T-cell (primary cell): ENCODE measurements at regions not wholly inside any gene's neighbourhood (a gene's known extent, or its start where the extent isn't known, plus 50 kb on each side); places are given as distances from the start of the nearest gene placed in this dataset.
"Not testable (repeated sequence)": the region's sequence is repeated elsewhere in the genome, so short reads cannot be mapped to it uniquely, and the experiment has no call there.

Experiments used
- ATAC-seq, 4 experiments: fragments of 200-7000 bp in 3 of 4; fragments of 150-1000 bp in 1 of 4; cut with Tn5 transposase; replicated peaks in 1 of 4; 1 replicate in 3 of 4; 2 replicates in 1 of 4; pipeline ENCODE4 v1.10.0; 2021; ENCODE audit warnings: moderate library complexity in 3 of 4, mild to moderate bottlenecking in 2 of 4, moderate number of reproducible peaks in 1 of 4
- CTCF ChIA-PET, 2 donors: fragments of 300-600 bp; sonication (Branson Sonifier 250); formaldehyde crosslinking; loops; one replicate each; lab custom pipeline; 2022; ENCODE audit warnings: antibody characterized with exemption in 2 of 2; lab: Charles Lee
- POLR2A ChIA-PET, 2 donors: fragments of 300-600 bp; sonication (Branson Sonifier 250); formaldehyde crosslinking; loops; one replicate each; lab custom pipeline; 2022; ENCODE audit warnings: antibody characterized with exemption in 2 of 2; lab: Charles Lee
- DNase-seq, 35 experiments: peaks; one replicate each; pipeline versions ENCODE4 v3.0.0 to v3.0.0-alpha.2; 2013 to 2023
- H3K27ac ChIP-seq: one replicate; pipeline ENCODE4 v1.5.1; 2013; ENCODE audit warnings: low read length
- H3K27me3 ChIP-seq, 2 experiments: replicated peaks in 1 of 2; 1 replicate in 1 of 2; 2 replicates in 1 of 2; pipeline versions ENCODE4 v1.6.1 to v1.7.0; 2013; ENCODE audit warnings: low read length in 1 of 2, mixed read lengths in 1 of 2; ENCODE audit not compliant: control insufficient read depth in 2 of 2, insufficient read depth in 2 of 2; ENCODE audit errors: extremely low read depth in 1 of 2
- H3K36me3 ChIP-seq, 2 donors: 1 replicate in 1 of 2; 2 replicates in 1 of 2; pipeline versions ENCODE4 v1.6.1 to v1.7.0; 2013; ENCODE audit warnings: low read length in 1 of 2; ENCODE audit not compliant: control insufficient read depth in 2 of 2, insufficient read depth in 1 of 2; ENCODE audit errors: extremely low read depth in 1 of 2
- H3K4me1 ChIP-seq, 2 experiments: 1 replicate in 1 of 2; 2 replicates in 1 of 2; pipeline versions ENCODE4 v1.6.1 to v1.7.0; 2013; ENCODE audit warnings: low read length in 2 of 2, mixed read lengths in 1 of 2; ENCODE audit not compliant: insufficient read depth in 2 of 2, control insufficient read depth in 1 of 2; ENCODE audit errors: extremely low read depth in 1 of 2
- H3K4me3 ChIP-seq, 2 donors: 1 replicate in 1 of 2; 2 replicates in 1 of 2; pipeline versions ENCODE4 v1.5.1 to v1.7.0; 2013; ENCODE audit warnings: mild to moderate bottlenecking in 2 of 2, low read length in 1 of 2, moderate library complexity in 1 of 2; ENCODE audit not compliant: control insufficient read depth in 1 of 2; ENCODE audit errors: extremely low read depth in 1 of 2
- H3K9me3 ChIP-seq: 2 replicates; pipeline ENCODE4 v1.7.0; 2013
- H3K27ac Mint-ChIP-seq, 2 donors: one replicate each; pipeline ENCODE4 v1.8.0; 2020 to 2021; ENCODE audit warnings: mild to moderate bottlenecking in 2 of 2, mixed read lengths in 2 of 2
- H3K27me3 Mint-ChIP-seq, 2 donors: one replicate each; pipeline ENCODE4 v1.8.0; 2021 to 2022; ENCODE audit warnings: mixed read lengths in 2 of 2
- H3K36me3 Mint-ChIP-seq: one replicate; pipeline ENCODE4 v1.8.0; 2021; ENCODE audit warnings: mixed read lengths
- H3K4me1 Mint-ChIP-seq, 3 donors: one replicate each; pipeline ENCODE4 v1.8.0; 2020 to 2022; ENCODE audit warnings: mixed read lengths in 3 of 3, mild to moderate bottlenecking in 1 of 3
- H3K4me3 Mint-ChIP-seq, 3 donors: one replicate each; pipeline ENCODE4 v1.8.0; 2020 to 2022; ENCODE audit warnings: mild to moderate bottlenecking in 3 of 3, mixed read lengths in 3 of 3, moderate library complexity in 3 of 3
- H3K9me3 Mint-ChIP-seq, 3 donors: one replicate each; pipeline ENCODE4 v1.8.0; 2020 to 2022; ENCODE audit warnings: mixed read lengths in 3 of 3
- whole genome bisulfite sequencing: methylation state at CpG from one replicate; pipeline ENCODE4 v1.1.5; 2013; ENCODE audit warnings: missing lambda C conversion rate; ENCODE audit not compliant: insufficient coverage; 5-methylcytosine and 5-hydroxymethylcytosine counted together

DNA sequence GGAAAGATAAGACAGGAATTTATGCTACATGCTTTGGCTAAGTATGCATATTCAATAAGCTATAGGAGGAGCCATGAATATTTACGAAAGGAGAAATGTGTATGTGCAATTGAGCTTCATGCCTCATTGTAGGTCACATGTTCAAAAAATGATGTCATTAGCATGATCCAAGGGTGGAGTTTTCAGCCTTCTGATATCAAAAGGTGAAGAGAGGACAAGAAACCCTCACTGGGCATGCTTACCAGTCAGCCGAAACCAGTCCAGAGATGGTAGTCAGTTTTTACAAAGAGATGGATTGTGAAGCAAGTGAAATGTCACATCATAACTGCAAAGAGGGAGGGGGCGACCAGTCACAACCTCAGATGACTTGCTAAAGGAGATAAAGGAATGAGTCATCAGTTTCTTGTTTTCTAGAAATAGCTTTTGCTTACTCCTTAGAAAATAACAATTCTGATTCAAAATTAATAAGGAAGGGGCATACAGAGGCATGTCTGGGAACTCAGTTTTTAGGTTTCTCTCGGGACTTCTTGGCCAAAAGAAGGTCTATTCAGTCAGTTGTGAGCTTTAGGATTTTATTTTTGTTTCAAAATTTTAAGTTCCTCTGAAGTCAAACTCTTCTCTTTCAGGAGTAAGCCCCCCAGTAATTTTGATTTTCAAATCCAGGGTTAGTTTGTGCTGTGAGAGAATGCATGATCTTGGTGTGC is 1067.8 kb upstream of the EDIL3 start:
- no peaks in the 10 kb centered on the region for H3K27me3 ChIP-seq
- DNase-seq: no peak
- H3K27ac ChIP-seq: no peak overlapping the region
- no peaks in the 10 kb centered on the region for H3K36me3 Mint-ChIP-seq
- WGBS: 100% methylated on average over 1 of the region's 4 CpGs
- H3K4me3 Mint-ChIP-seq: no peak overlapping the region
- H3K36me3 ChIP-seq: no peaks in the 10 kb centered on the region
- ChIA-PET CTCF (no interaction called here), POLR2A (no interaction called here)
- no peak for ATAC-seq
- H3K4me1 Mint-ChIP-seq: no peaks in the 10 kb centered on the region
- no peaks in the 10 kb centered on the region for H3K9me3 ChIP-seq
- peaks cover 14 to 26% (median 20%) of the 10 kb centered on the region in 3 donors for H3K9me3 Mint-ChIP-seq
- H3K27me3 Mint-ChIP-seq: no peaks in the 10 kb centered on the region
- H3K4me1 ChIP-seq: no peaks in the 10 kb centered on the region
- no peak overlapping the region for H3K27ac Mint-ChIP-seq
- no peak overlapping the region for H3K4me3 ChIP-seq

DNA sequence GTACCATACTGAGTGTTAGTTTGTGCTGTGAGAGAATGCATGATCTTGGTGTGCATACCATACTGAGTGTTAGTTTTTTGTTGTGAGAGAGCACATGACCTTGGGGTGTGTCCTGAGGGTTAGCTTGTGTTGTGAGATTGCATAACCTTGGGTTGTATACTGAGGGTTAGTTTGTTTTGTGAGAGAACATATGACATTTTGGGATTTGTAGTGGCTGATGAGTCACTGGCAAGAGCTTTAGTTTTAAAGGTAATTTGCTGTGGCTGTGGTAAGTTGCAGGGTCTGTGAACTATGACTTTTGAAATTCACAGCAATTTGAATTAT is 1068.3 kb upstream of the EDIL3 start:
- CTCF ChIA-PET: no interaction called here
- H3K4me3 ChIP-seq: no peak overlapping the region
- Mint-ChIP-seq H3K27ac (no peak overlapping the region), H3K36me3 (no peaks in the 10 kb centered on the region), H3K27me3 (no peaks in the 10 kb centered on the region), H3K4me1 (no peaks in the 10 kb centered on the region), H3K4me3 (no peak overlapping the region), H3K9me3 (peaks cover 17 to 27% (median 20%) of the 10 kb centered on the region in 3 donors)
- no peaks in the 10 kb centered on the region for H3K4me1 ChIP-seq
- POLR2A ChIA-PET: no interaction called here
- no peak overlapping the region for H3K27ac ChIP-seq
- no peak for ATAC-seq
- DNase-seq: no peak
- no peaks in the 10 kb centered on the region for H3K27me3 ChIP-seq
- no peaks in the 10 kb centered on the region for H3K36me3 ChIP-seq
- H3K9me3 ChIP-seq: no peaks in the 10 kb centered on the region

GRCh38 chr5:85458319-85458718 is 1073.6 kb upstream of the EDIL3 start:
- Mint-ChIP-seq H3K4me3 (no peak overlapping the region), H3K27ac (no peak overlapping the region), H3K27me3 (no peaks in the 10 kb centered on the region), H3K9me3 (peaks cover 9 to 22% (median 17%) of the 10 kb centered on the region in 3 donors), H3K36me3 (no peaks in the 10 kb centered on the region), H3K4me1 (no peaks in the 10 kb centered on the region)
- ATAC-seq (no peak), DNase-seq (no peak)
- ChIA-PET CTCF (interaction anchor here in 1 of 2 donors (0.7 kb wide), 1 partner anchor 167 kb away, joined by 5 read pairs; no protein-coding TSS in a partner anchor), POLR2A (interaction anchor here in 1 of 2 donors (0.6 kb wide), 1 partner anchor 327 kb away, joined by 3 read pairs; no protein-coding TSS in a partner anchor)
- WGBS: 62% methylated on average over 2 of the region's 2 CpGs
- H3K36me3 ChIP-seq: no peaks in the 10 kb centered on the region
- no peaks in the 10 kb centered on the region for H3K9me3 ChIP-seq
- no peaks in the 10 kb centered on the region for H3K4me1 ChIP-seq
- H3K27me3 ChIP-seq: no peaks in the 10 kb centered on the region
- H3K4me3 ChIP-seq: no peak overlapping the region
- no peak overlapping the region for H3K27ac ChIP-seq

GRCh38 chr5:85462957-85463356 is 1078.3 kb upstream of the EDIL3 start:
- Mint-ChIP-seq H3K36me3 (no peaks in the 10 kb centered on the region), H3K4me1 (no peaks in the 10 kb centered on the region), H3K27ac (no peak overlapping the region), H3K27me3 (no peaks in the 10 kb centered on the region), H3K9me3 (peaks cover 0 to 14% (median 12%) of the 10 kb centered on the region in 3 donors), H3K4me3 (no peak overlapping the region)
- ChIA-PET POLR2A (no interaction called here), CTCF (no interaction called here)
- no CpG with 5 or more reads among the region's 1 CpG for WGBS
- no peak for DNase-seq
- H3K36me3 ChIP-seq: no peaks in the 10 kb centered on the region
- H3K9me3 ChIP-seq: no peaks in the 10 kb centered on the region
- no peak overlapping the region for H3K4me3 ChIP-seq
- no peak overlapping the region for H3K27ac ChIP-seq
- H3K27me3 ChIP-seq: no peaks in the 10 kb centered on the region
- no peak for ATAC-seq
- H3K4me1 ChIP-seq: no peaks in the 10 kb centered on the region

DNA sequence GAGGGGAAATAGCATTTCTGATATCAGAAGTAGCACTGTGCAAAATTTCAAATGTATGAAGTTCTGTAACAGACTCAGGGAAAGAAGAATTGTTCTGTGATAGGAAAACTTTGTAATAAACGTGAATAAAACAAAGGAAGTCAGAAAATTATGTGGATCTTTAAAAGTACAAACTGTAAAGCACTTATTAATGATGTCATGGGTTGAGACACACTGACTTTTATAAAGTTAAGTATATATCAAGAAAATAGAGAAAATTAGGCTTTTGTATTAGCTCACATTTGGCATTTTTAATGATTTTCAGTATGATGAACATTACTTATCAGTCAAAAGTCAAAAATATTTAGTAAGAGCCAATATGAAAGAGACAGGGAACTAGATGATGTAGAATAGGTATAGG is 1081.7 kb upstream of the EDIL3 start:
- H3K9me3 Mint-ChIP-seq: peaks cover 10 to 24% (median 16%) of the 10 kb centered on the region in 3 donors
- no peaks in the 10 kb centered on the region for H3K4me1 Mint-ChIP-seq
- H3K27me3 Mint-ChIP-seq: no peaks in the 10 kb centered on the region
- Histone ChIP-seq H3K4me1 (no peaks in the 10 kb centered on the region), H3K27me3 (no peaks in the 10 kb centered on the region), H3K4me3 (no peak overlapping the region), H3K36me3 (no peaks in the 10 kb centered on the region), H3K9me3 (no peaks in the 10 kb centered on the region), H3K27ac (no peak overlapping the region)
- DNase-seq: no peak
- no peaks in the 10 kb centered on the region for H3K36me3 Mint-ChIP-seq
- no CpG with 5 or more reads among the region's 1 CpG for WGBS
- ATAC-seq: no peak
- POLR2A ChIA-PET: no interaction called here
- CTCF ChIA-PET: no interaction called here
- no peak overlapping the region for H3K4me3 Mint-ChIP-seq
- H3K27ac Mint-ChIP-seq: no peak overlapping the region

DNA sequence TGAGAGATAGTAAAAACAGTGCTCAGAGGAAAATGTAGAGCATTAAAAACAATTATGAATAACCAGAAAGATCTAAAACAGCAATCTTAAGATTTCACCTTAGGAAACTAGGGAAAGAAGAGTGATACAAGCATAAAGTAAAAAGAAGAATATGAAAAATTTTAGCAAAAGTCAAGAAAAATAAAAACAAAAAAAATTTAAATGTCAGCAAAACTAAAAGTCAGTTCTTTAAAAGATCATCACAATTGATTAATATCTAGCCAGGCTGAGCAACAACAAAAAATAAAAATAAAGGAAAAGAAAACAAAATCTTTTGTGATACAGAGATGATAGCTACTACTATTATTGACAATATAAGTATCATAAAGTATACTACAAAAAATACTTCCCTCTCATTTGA is 1088.1 kb upstream of the EDIL3 start:
- Histone ChIP-seq H3K36me3 (no peaks in the 10 kb centered on the region), H3K4me1 (no peaks in the 10 kb centered on the region), H3K27me3 (no peaks in the 10 kb centered on the region), H3K4me3 (no peak overlapping the region), H3K9me3 (no peaks in the 10 kb centered on the region), H3K27ac (no peak overlapping the region)
- no peak overlapping the region for H3K27ac Mint-ChIP-seq
- ChIA-PET CTCF (no interaction called here), POLR2A (no interaction called here)
- H3K36me3 Mint-ChIP-seq: no peaks in the 10 kb centered on the region
- H3K4me3 Mint-ChIP-seq: no peak overlapping the region
- no peaks in the 10 kb centered on the region for H3K4me1 Mint-ChIP-seq
- no peaks in the 10 kb centered on the region for H3K27me3 Mint-ChIP-seq
- ATAC-seq (no peak), DNase-seq (no peak)
- H3K9me3 Mint-ChIP-seq: peaks cover 10 to 43% (median 15%) of the 10 kb centered on the region in 3 donors

DNA sequence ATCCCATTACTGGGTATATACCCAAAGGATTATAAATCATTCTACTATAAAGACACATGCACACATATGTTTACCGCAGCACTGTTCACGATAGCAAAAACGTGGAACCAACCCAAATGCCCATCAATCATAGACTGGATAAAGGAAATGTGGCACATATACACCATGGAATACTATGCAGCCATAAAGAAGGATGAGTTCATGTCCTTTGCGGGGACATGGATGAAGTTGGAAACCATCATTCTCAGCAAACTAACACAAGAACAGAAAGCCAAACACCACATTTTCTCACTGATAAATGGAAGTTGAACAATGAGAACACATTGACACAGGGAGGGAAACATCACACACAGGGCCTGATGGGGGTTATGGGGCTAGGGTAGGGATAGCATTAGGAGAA is 1090.5 kb upstream of the EDIL3 start:
- H3K4me1 ChIP-seq, CTCF ChIA-PET, H3K27me3 Mint-ChIP-seq, H3K36me3 ChIP-seq, ATAC-seq, DNase-seq, H3K27ac Mint-ChIP-seq, H3K36me3 Mint-ChIP-seq, H3K4me3 Mint-ChIP-seq, H3K4me3 ChIP-seq, POLR2A ChIA-PET, H3K27ac ChIP-seq, H3K27me3 ChIP-seq, H3K9me3 ChIP-seq, H3K4me1 Mint-ChIP-seq: not testable (repeated sequence)
- peaks cover under 1 to 38% (median 13%) of the 10 kb centered on the region in 3 donors for H3K9me3 Mint-ChIP-seq
- WGBS: no CpG with 5 or more reads among the region's 4 CpGs
